GM23338 (cell line): ENCODE measurements at regions not wholly inside any gene's neighbourhood (a gene's known extent, or its start where the extent isn't known, plus 50 kb on each side); places are given as distances from the start of the nearest gene placed in this dataset.

ENCODE experiments used
- ATAC-seq: fragments of 200-7000 bp; cut with Tn5 transposase; 3 replicates; pipeline ENCODE4 v1.9.1; 2020
- DNase-seq: peaks from one replicate; pipeline ENCODE4 v3.0.0-alpha.2; 2015; ENCODE audit warnings: low spot score
- H2AFZ ChIP-seq: fragments of 200-600 bp; sonication (generic); 2 replicates; pipeline ENCODE4 v1.8.0; 2016; ENCODE audit warnings: antibody characterized with exemption, mild to moderate bottlenecking, moderate library complexity
- H3F3A ChIP-seq: fragments of 200-600 bp; sonication (generic); replicated peaks from 2 replicates; pipeline ENCODE4 v1.8.0; 2017; ENCODE audit warnings: antibody characterized with exemption, mixed run types, low read depth
- H3K27ac ChIP-seq: fragments of 200-600 bp; sonication (generic); 2 replicates; pipeline ENCODE4 v1.6.1; 2016; ENCODE audit warnings: low read depth
- H3K27me3 ChIP-seq: fragments of 200-600 bp; sonication (generic); 2 replicates; pipeline ENCODE4 v1.8.0; 2016; ENCODE audit warnings: mild to moderate bottlenecking, mixed run types, moderate library complexity; ENCODE audit not compliant: insufficient read depth
- H3K36me3 ChIP-seq: fragments of 200-600 bp; sonication (generic); 2 replicates; pipeline ENCODE4 v1.8.0; 2016; ENCODE audit warnings: mild to moderate bottlenecking; ENCODE audit not compliant: insufficient read depth
- H3K4me1 ChIP-seq: fragments of 200-600 bp; sonication (generic); 2 replicates; pipeline ENCODE4 v1.8.0; 2016; ENCODE audit warnings: mild to moderate bottlenecking, moderate library complexity; ENCODE audit not compliant: insufficient read depth
- H3K4me2 ChIP-seq: fragments of 200-600 bp; sonication (generic); 2 replicates; pipeline ENCODE4 v1.7.1; 2017; ENCODE audit warnings: mixed run types
- H3K4me3 ChIP-seq: fragments of 200-600 bp; sonication (generic); 2 replicates; pipeline ENCODE4 v1.6.1; 2016; ENCODE audit warnings: mixed run types
- H3K79me2 ChIP-seq: fragments of 200-600 bp; sonication (generic); replicated peaks from 2 replicates; pipeline ENCODE4 v1.8.0; 2017; ENCODE audit warnings: mild to moderate bottlenecking; ENCODE audit not compliant: insufficient read depth
- H3K9me2 ChIP-seq: fragments of 200-600 bp; sonication (generic); 2 replicates; pipeline ENCODE4 v1.8.0; 2017; ENCODE audit not compliant: insufficient read depth
- H4K20me1 ChIP-seq: fragments of 200-600 bp; sonication (generic); replicated peaks from 2 replicates; pipeline ENCODE4 v1.8.0; 2017; ENCODE audit warnings: mild to moderate bottlenecking; ENCODE audit not compliant: insufficient read depth
- H3K27ac Mint-ChIP-seq: 2 replicates; pipeline ENCODE4 v1.8.0; 2020; ENCODE audit warnings: inconsistent platforms, mild to moderate bottlenecking, moderate library complexity, mixed read lengths
- H3K27me3 Mint-ChIP-seq: 3 replicates; pipeline ENCODE4 v1.8.0; 2022; ENCODE audit warnings: low read depth, mild to moderate bottlenecking, moderate library complexity, mixed read lengths, inconsistent platforms; ENCODE audit not compliant: insufficient read depth, poor library complexity
- H3K36me3 Mint-ChIP-seq: 3 replicates; pipeline ENCODE4 v1.8.0; 2021; ENCODE audit warnings: low read depth, mild to moderate bottlenecking, inconsistent platforms, moderate library complexity, mixed read lengths
- H3K4me1 Mint-ChIP-seq: 3 replicates; pipeline ENCODE4 v1.8.0; 2020; ENCODE audit warnings: mild to moderate bottlenecking, inconsistent platforms, mixed read lengths
- H3K4me3 Mint-ChIP-seq: 3 replicates; pipeline ENCODE4 v1.8.0; 2021; ENCODE audit warnings: moderate library complexity, mild to moderate bottlenecking, inconsistent platforms, mixed read lengths
- H3K9me3 Mint-ChIP-seq: 3 replicates; pipeline ENCODE4 v1.8.0; 2020; ENCODE audit warnings: moderate library complexity, mild to moderate bottlenecking, inconsistent platforms, mixed read lengths
- CREB1 ChIP-seq: fragments of 250-450 bp; sonication (Bioruptor Pico); IDR thresholded peaks from 2 replicates; pipeline ENCODE4 v1.5.0; 2020; ENCODE audit warnings: low read depth, mild to moderate bottlenecking, moderate library complexity
- CTCF ChIP-seq, 2 experiments: fragments of 200-600 bp in 1 of 2; sonication (generic) in 1 of 2; conservative IDR thresholded peaks; 2 replicates each; pipeline versions ENCODE4 v1.5.1 to v1.6.1; 2016 to 2017; ENCODE audit warnings: antibody characterized with exemption in 2 of 2, low read depth in 2 of 2, mild to moderate bottlenecking in 2 of 2, moderate library complexity in 1 of 2
- ETS1 ChIP-seq: IDR thresholded peaks from 2 replicates; pipeline ENCODE4 v1.6.1; 2016; ENCODE audit warnings: antibody characterized with exemption
- EZH2 ChIP-seq: fragments of 200-600 bp; sonication (generic); IDR thresholded peaks from one replicate; pipeline ENCODE4 v1.8.0; 2017; ENCODE audit warnings: antibody characterized with exemption, mild to moderate bottlenecking, low read depth; ENCODE audit not compliant: unreplicated experiment
- EZH2phosphoT487 ChIP-seq: fragments of 200-600 bp; sonication (generic); IDR thresholded peaks from one replicate; pipeline ENCODE4 v1.8.1; 2018; ENCODE audit warnings: antibody characterized with exemption; ENCODE audit not compliant: unreplicated experiment
- JUNB ChIP-seq: IDR thresholded peaks from one replicate; pipeline ENCODE4 v1.6.1; 2016; ENCODE audit warnings: antibody characterized with exemption; ENCODE audit not compliant: unreplicated experiment
- NANOG ChIP-seq: IDR thresholded peaks from 2 replicates; pipeline ENCODE4 v1.6.1; 2016; ENCODE audit warnings: antibody characterized with exemption, borderline replicate concordance
- POLR2AphosphoS5 ChIP-seq: IDR thresholded peaks from 2 replicates; pipeline ENCODE4 v1.6.1; 2016; ENCODE audit warnings: antibody characterized with exemption, low read depth
- STAT1 ChIP-seq: IDR thresholded peaks from one replicate; pipeline ENCODE4 v1.6.1; 2016; ENCODE audit warnings: antibody characterized with exemption; ENCODE audit not compliant: unreplicated experiment
- ZNF114 ChIP-seq: fragments of 250-450 bp; sonication (Bioruptor Pico); IDR thresholded peaks from 2 replicates; pipeline ENCODE4 v1.5.0; 2020; ENCODE audit warnings: mild to moderate bottlenecking, moderate library complexity
- ZNF331 ChIP-seq: fragments of 250-450 bp; sonication (Bioruptor Pico); IDR thresholded peaks from 2 replicates; pipeline ENCODE4 v1.5.0; 2020; ENCODE audit warnings: low read depth, mild to moderate bottlenecking, moderate library complexity
- ZNF462 ChIP-seq: fragments of 250-450 bp; sonication (Bioruptor Pico); IDR thresholded peaks from 2 replicates; pipeline ENCODE4 v1.5.0; 2020; ENCODE audit warnings: mild to moderate bottlenecking, moderate library complexity

GRCh38 chr2:67091681-67092080, 305.5 kb upstream of the ETAA1 start (continued):
- TF ChIP-seq ZNF331 (no peak), ETS1 (no peak), STAT1 (no peak), EZH2phosphoT487 (no peak), NANOG (no peak)

- H3K4me2 ChIP-seq, result no peak overlapping the region
- Mint-ChIP-seq H3K36me3 (no peaks in the 10 kb centered on the region), H3K4me1 (no peaks in the 10 kb centered on the region), H3K4me3 (no peak overlapping the region), H3K27me3 (peaks cover 2% of the 10 kb centered on the region), H3K9me3 (no peaks in the 10 kb centered on the region), H3K27ac (no peak overlapping the region)
- H3K27me3 ChIP-seq, result no peaks in the 10 kb centered on the region
- H3K9me2 ChIP-seq, result no peaks in the 10 kb centered on the region
- H3F3A ChIP-seq, result no peaks in the 10 kb centered on the region
- TF ChIP-seq CREB1 (CRISPR knock-in tag) (no peak), ZNF114 (CRISPR knock-in tag) (no peak), EZH2 (no peak), POLR2AphosphoS5 (no peak), STAT1 (no peak)
- no peaks in the 10 kb centered on the region for H3K36me3 ChIP-seq
- no peak overlapping the region for H3K27ac ChIP-seq
- no peak overlapping the region for H3K4me3 ChIP-seq
- ATAC-seq (no peak), DNase-seq (no peak)
- H3K4me1 ChIP-seq, result no peaks in the 10 kb centered on the region
- peak overlapping the region; percentile 75; the same call in 1 of the 2 replicates for H2AFZ ChIP-seq
- H3K79me2 ChIP-seq, result no peaks in the 10 kb centered on the region
- H4K20me1 ChIP-seq, result no peaks in the 10 kb centered on the region
Observed at GRCh38 chr2:67095121-67095520, 302.0 kb upstream of the ETAA1 start.

GRCh38 chr2:67096886-67097285, 300.2 kb upstream of the ETAA1 start:
- H3K27ac Mint-ChIP-seq, result no peak overlapping the region
- no peaks in the 10 kb centered on the region for H3K36me3 ChIP-seq
- H3K9me2 ChIP-seq, result no peaks in the 10 kb centered on the region
- no peak overlapping the region for H3K4me3 ChIP-seq
- H3K27me3 Mint-ChIP-seq, result peaks cover 2% of the 10 kb centered on the region
- H3K27ac ChIP-seq, result no peak overlapping the region
- no peaks in the 10 kb centered on the region for H3K4me1 ChIP-seq
- H3K27me3 ChIP-seq, result no peaks in the 10 kb centered on the region
- H3K79me2 ChIP-seq, result no peaks in the 10 kb centered on the region
- no peak overlapping the region; the same call in 1 of the 2 replicates for H2AFZ ChIP-seq
- H4K20me1 ChIP-seq, result no peaks in the 10 kb centered on the region
- H3K9me3 Mint-ChIP-seq, result no peaks in the 10 kb centered on the region
- ATAC-seq (no peak), DNase-seq (no peak)
- H3K4me2 ChIP-seq, result no peak overlapping the region
- no peaks in the 10 kb centered on the region for H3K36me3 Mint-ChIP-seq
- no peaks in the 10 kb centered on the region for H3F3A ChIP-seq
- H3K4me1 Mint-ChIP-seq, result no peaks in the 10 kb centered on the region
- no peak overlapping the region for H3K4me3 Mint-ChIP-seq
- TF ChIP-seq CTCF (conservative IDR thresholded peaks at IDR 0.05; ENCODE audit: low read depth in 2 of 2), result no peak
- TF ChIP-seq ZNF331, result no peak
- no peak for TF ChIP-seq EZH2
- no peak for TF ChIP-seq ZNF462 (CRISPR knock-in tag)
- TF ChIP-seq JUNB, result no peak
- TF ChIP-seq ETS1, result no peak
